Osteocyte (in vitro differentiated cells): ENCODE measurements at regions not wholly inside any gene's neighbourhood (a gene's known extent, or its start where the extent isn't known, plus 50 kb on each side); places are given as distances from the start of the nearest gene placed in this dataset.

Experiments used
- DNase-seq: peaks from one replicate; pipeline ENCODE4 v3.0.0; 2021; ENCODE audit warnings: mixed read lengths; ENCODE audit not compliant: unreplicated experiment; ENCODE audit errors: extremely low spot score
- H3K27ac Mint-ChIP-seq: one replicate; pipeline ENCODE4 v1.8.0; 2021; ENCODE audit warnings: mild to moderate bottlenecking, mixed read lengths; ENCODE audit not compliant: unreplicated experiment
- H3K27me3 Mint-ChIP-seq: one replicate; pipeline ENCODE4 v1.8.0; 2021; ENCODE audit warnings: mixed read lengths; ENCODE audit not compliant: unreplicated experiment
- H3K36me3 Mint-ChIP-seq: one replicate; pipeline ENCODE4 v1.8.0; 2021; ENCODE audit warnings: mixed read lengths; ENCODE audit not compliant: unreplicated experiment
- H3K4me1 Mint-ChIP-seq: one replicate; pipeline ENCODE4 v1.8.0; 2021; ENCODE audit warnings: mixed read lengths; ENCODE audit not compliant: unreplicated experiment
- H3K4me3 Mint-ChIP-seq: one replicate; pipeline ENCODE4 v1.8.0; 2021; ENCODE audit warnings: mild to moderate bottlenecking, moderate library complexity, mixed read lengths; ENCODE audit not compliant: unreplicated experiment
- H3K9me3 Mint-ChIP-seq: one replicate; pipeline ENCODE4 v1.8.0; 2021; ENCODE audit warnings: mixed read lengths; ENCODE audit not compliant: unreplicated experiment
- TF ChIP-seq, protein P1 (sequence below): fragments of 200-600 bp; sonication (generic); IDR thresholded peaks from 2 replicates; pipeline ENCODE4 v1.5.0; 2021; ENCODE audit warnings: antibody characterized with exemption, mild to moderate bottlenecking, moderate library complexity

DNA sequence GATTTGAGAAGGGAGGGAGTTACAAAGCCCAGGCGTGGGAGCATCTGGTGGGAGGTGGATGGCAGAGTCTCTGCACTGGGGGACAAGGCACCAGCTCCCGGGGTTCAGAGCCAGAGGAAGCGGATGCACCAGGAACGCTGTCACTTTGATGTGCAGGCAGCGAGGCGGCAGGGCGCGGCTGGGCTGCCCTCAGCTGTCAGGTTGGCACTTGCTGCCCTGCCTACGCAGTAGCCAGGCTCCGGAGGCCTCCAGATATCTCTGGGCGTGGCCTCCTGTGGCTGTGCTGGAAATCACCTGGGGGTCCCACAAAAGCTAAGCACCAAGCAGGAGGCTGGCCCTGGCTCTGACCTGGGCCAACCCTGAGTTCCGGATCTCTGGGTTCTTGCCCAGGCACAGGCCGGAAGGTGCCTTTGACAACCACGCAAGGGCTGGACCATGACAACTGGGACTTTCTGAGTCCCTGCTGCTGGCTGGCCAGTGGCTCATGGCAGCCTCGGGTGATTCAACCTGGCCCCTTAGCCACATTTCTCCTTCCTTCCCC, 62.1 kb upstream of the MAP1LC3B2 start:
- H3K36me3 Mint-ChIP-seq: no peaks in the 10 kb centered on the region
- TF ChIP-seq, protein P1, sequence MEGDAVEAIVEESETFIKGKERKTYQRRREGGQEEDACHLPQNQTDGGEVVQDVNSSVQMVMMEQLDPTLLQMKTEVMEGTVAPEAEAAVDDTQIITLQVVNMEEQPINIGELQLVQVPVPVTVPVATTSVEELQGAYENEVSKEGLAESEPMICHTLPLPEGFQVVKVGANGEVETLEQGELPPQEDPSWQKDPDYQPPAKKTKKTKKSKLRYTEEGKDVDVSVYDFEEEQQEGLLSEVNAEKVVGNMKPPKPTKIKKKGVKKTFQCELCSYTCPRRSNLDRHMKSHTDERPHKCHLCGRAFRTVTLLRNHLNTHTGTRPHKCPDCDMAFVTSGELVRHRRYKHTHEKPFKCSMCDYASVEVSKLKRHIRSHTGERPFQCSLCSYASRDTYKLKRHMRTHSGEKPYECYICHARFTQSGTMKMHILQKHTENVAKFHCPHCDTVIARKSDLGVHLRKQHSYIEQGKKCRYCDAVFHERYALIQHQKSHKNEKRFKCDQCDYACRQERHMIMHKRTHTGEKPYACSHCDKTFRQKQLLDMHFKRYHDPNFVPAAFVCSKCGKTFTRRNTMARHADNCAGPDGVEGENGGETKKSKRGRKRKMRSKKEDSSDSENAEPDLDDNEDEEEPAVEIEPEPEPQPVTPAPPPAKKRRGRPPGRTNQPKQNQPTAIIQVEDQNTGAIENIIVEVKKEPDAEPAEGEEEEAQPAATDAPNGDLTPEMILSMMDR: no peak
- peaks cover 11% of the 10 kb centered on the region for H3K4me1 Mint-ChIP-seq
- H3K27ac Mint-ChIP-seq: no peak overlapping the region
- no peak for DNase-seq
- no peak overlapping the region for H3K4me3 Mint-ChIP-seq
- no peaks in the 10 kb centered on the region for H3K27me3 Mint-ChIP-seq
- no peaks in the 10 kb centered on the region for H3K9me3 Mint-ChIP-seq

DNA sequence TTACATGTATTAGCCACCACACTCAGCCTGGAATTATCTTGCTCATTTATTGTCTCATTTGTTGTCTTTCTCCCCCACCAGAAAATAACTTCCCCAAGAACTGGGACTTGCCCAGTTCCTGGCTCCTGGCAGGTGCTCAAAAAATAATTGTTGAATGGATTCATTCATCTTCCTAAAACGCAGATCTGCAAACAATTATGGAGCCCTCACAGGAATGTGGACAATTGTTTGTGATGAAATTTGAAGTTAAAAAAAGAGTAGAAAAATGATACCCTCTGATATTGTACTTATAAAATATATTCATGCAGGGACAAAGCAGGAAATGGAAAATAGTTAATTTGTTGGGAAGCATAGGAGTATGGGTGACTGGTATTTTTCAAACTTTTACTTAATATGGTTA, 60.7 kb upstream of the MAP1LC3B2 start:
- Mint-ChIP-seq H3K27me3 (no peaks in the 10 kb centered on the region), H3K9me3 (no peaks in the 10 kb centered on the region), H3K4me3 (no peak overlapping the region), H3K36me3 (no peaks in the 10 kb centered on the region), H3K4me1 (peaks cover 8% of the 10 kb centered on the region), H3K27ac (no peak overlapping the region)
- TF ChIP-seq, protein P1: no peak
- DNase-seq: no peak

DNA sequence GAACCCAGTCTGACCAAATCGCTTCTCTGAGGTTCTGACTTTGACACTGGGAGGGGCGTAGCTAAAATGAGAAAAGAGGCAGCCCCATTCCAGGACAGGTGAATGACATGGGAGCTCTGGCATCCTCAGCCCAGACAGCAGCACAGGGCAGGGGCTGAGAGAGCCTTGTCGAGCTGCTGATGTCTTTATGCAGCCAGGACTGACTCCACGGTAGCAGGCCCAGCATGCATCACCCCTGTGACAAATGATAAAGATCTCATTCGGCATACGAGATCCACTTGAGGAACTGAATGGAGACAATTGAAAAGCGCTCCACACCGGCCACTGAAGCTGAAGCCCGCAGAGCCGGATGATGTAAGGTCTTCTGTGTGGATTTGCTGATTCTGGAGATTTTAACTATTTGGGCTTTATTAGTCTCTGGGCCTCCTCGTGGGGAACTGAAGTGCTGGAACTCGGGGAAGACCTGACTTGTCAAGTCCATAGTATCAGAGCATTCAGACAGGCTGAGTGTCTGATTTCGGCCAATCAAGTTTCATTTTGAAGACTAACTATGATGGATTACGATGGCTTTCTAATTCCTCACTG, 56.9 kb upstream of the MAP1LC3B2 start:
- TF ChIP-seq, protein P1: no peak
- Mint-ChIP-seq H3K36me3 (no peaks in the 10 kb centered on the region), H3K27ac (no peak overlapping the region), H3K4me3 (no peak overlapping the region), H3K27me3 (no peaks in the 10 kb centered on the region), H3K4me1 (peaks cover 20% of the 10 kb centered on the region), H3K9me3 (no peaks in the 10 kb centered on the region)
- DNase-seq: no peak

DNA sequence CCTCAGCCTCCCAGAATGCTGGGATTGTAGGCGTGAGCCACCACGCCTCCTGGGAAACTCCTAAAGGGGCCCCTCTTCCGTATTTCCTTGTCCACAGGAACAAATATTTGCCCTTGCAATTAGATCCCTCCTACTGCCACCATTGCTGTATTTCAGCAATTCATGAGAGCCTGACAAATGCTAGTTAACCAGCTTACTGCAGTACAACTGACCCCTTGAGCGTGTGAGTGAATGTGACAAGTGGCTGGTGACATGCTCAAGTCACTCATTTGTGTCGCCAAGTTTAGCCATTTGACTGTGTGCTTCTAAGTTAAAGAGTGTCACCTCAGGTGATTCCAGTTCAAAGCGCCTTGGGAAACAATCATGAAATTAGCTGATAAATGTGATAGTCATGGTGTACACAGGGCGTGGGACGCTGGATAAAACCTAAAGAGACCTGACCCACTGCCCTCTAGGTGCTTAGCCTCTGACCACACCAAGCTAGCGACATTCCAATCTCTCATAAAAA, 56.1 kb upstream of the MAP1LC3B2 start:
- no peak overlapping the region for H3K27ac Mint-ChIP-seq
- H3K4me1 Mint-ChIP-seq: peaks cover 24% of the 10 kb centered on the region
- TF ChIP-seq, protein P1: no peak
- H3K9me3 Mint-ChIP-seq: no peaks in the 10 kb centered on the region
- DNase-seq: no peak
- H3K27me3 Mint-ChIP-seq: no peaks in the 10 kb centered on the region
- H3K4me3 Mint-ChIP-seq: no peak overlapping the region
- H3K36me3 Mint-ChIP-seq: no peaks in the 10 kb centered on the region

DNA sequence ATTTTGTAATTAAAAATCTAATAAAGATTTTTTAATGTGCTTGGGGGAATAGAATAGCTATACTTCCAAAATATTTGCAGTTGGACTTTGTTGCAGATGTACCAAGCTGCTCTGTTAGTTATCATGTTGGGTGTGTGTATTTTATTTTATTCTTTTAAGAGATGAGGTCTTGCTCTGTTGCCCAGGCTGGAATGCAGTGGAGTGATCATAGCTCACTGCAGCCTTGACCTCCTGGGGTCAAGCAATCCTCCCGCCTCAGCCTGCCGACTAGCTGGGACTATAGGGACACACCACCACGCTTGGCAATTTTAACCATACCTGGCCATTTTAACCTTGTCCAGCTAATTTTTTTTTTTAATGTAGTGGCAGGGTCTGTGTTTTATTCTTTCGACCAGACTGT, 54.7 kb upstream of the MAP1LC3B2 start:
- DNase-seq: no peak
- no peaks in the 10 kb centered on the region for H3K27me3 Mint-ChIP-seq
- H3K9me3 Mint-ChIP-seq: no peaks in the 10 kb centered on the region
- no peaks in the 10 kb centered on the region for H3K36me3 Mint-ChIP-seq
- H3K27ac Mint-ChIP-seq: no peak overlapping the region
- TF ChIP-seq, protein P1: no peak
- H3K4me3 Mint-ChIP-seq: no peak overlapping the region
- H3K4me1 Mint-ChIP-seq: peaks cover 22% of the 10 kb centered on the region
